GM19239 (cell line): ENCODE measurements at regions not wholly inside any gene's neighbourhood (a gene's known extent, or its start where the extent isn't known, plus 50 kb on each side); places are given as distances from the start of the nearest gene placed in this dataset.
"Not testable (repeated sequence)": the region's sequence is repeated elsewhere in the genome, so short reads cannot be mapped to it uniquely, and the experiment has no call there.

ENCODE experiments used
- DNase-seq: peaks from one replicate; pipeline ENCODE4 v3.0.0; 2011; ENCODE audit warnings: low spot score; ENCODE audit not compliant: insufficient read length
- FAIRE-seq: peaks from 2 replicates; lab custom pipeline; 2011; peaks lifted over from hg19 to GRCh38; lab: Jason Lieb, UNC

- FAIRE-seq (no peak), DNase-seq (no peak)
Measured at GRCh38 chr2:176769499-176770370, 442.9 kb upstream of the HNRNPA3 start.

GRCh38 chr2:176772816-176773215, 439.8 kb upstream of the HNRNPA3 start:
- DNase-seq: no peak
- no peak for FAIRE-seq

- no peak for DNase-seq
- FAIRE-seq: no peak
Measured at GRCh38 chr2:176774766-176775451, 437.7 kb upstream of the HNRNPA3 start.

GRCh38 chr2:176777262-176777661, 435.3 kb upstream of the HNRNPA3 start:
- FAIRE-seq (no peak), DNase-seq (no peak)

- no peak for DNase-seq
Measured at GRCh38 chr2:176779917-176780316, 432.7 kb upstream of the HNRNPA3 start.

GRCh38 chr2:176780348-176780747, 432.2 kb upstream of the HNRNPA3 start:
- FAIRE-seq: no peak
- no peak for DNase-seq

More at GRCh38 chr2:176779917-176780316, 432.7 kb upstream of the HNRNPA3 start:
- FAIRE-seq: no peak

- DNase-seq (no peak), FAIRE-seq (no peak)
Measured at GRCh38 chr2:176781570-176782217, 430.9 kb upstream of the HNRNPA3 start.

GRCh38 chr2:176784633-176785200, 427.9 kb upstream of the HNRNPA3 start:
- FAIRE-seq (no peak), DNase-seq (no peak)

GRCh38 chr2:176789751-176790150, 422.8 kb upstream of the HNRNPA3 start:
- FAIRE-seq (no peak), DNase-seq (no peak)

- FAIRE-seq: no peak
Measured at GRCh38 chr2:176790468-176790867, 422.1 kb upstream of the HNRNPA3 start.

GRCh38 chr2:176793792-176794191, 418.8 kb upstream of the HNRNPA3 start:
- FAIRE-seq (no peak), DNase-seq (no peak)

More at GRCh38 chr2:176790468-176790867, 422.1 kb upstream of the HNRNPA3 start:
- no peak for DNase-seq

- no peak for FAIRE-seq
- DNase-seq: no peak
Measured at GRCh38 chr2:176794392-176794791, 418.2 kb upstream of the HNRNPA3 start.

GRCh38 chr2:176795823-176796222, 416.8 kb upstream of the HNRNPA3 start:
- FAIRE-seq (no peak), DNase-seq (no peak)

GRCh38 chr2:176796677-176797076, 415.9 kb upstream of the HNRNPA3 start:
- not testable (repeated sequence) for DNase-seq, FAIRE-seq

GRCh38 chr2:176804392-176804791, 408.2 kb upstream of the HNRNPA3 start:
- DNase-seq (no peak), FAIRE-seq (no peak)

GRCh38 chr2:176805345-176805744, 407.2 kb upstream of the HNRNPA3 start:
- no peak for FAIRE-seq
- DNase-seq: no peak

GRCh38 chr2:176812246-176812775, 400.3 kb upstream of the HNRNPA3 start:
- FAIRE-seq: no peak
- DNase-seq: no peak

GRCh38 chr2:176813156-176813555, 399.4 kb upstream of the HNRNPA3 start:
- DNase-seq: no peak
- FAIRE-seq: no peak

GRCh38 chr2:176813621-176814049, 399.0 kb upstream of the HNRNPA3 start:
- FAIRE-seq (no peak), DNase-seq (no peak)

GRCh38 chr2:176814274-176814673, 398.3 kb upstream of the HNRNPA3 start:
- no peak for FAIRE-seq

More at GRCh38 chr2:176814274-176814673, 398.3 kb upstream of the HNRNPA3 start:
- DNase-seq: no peak
